AG09309 (cell line): ENCODE measurements at regions not wholly inside any gene's neighbourhood (a gene's known extent, or its start where the extent isn't known, plus 50 kb on each side); places are given as distances from the start of the nearest gene placed in this dataset.

ENCODE experiments used
- DNase-seq: peaks from one replicate; pipeline ENCODE4 v3.0.0-alpha.2; 2010; ENCODE audit warnings: low read depth
- H3K4me3 ChIP-seq: 2 replicates; pipeline ENCODE4 v1.5.1; 2011; ENCODE audit warnings: mild to moderate bottlenecking, low read depth, low read length, moderate library complexity; ENCODE audit not compliant: control insufficient read depth
- TF ChIP-seq, protein P1 (sequence below): IDR thresholded peaks from 2 replicates; pipeline ENCODE4 v1.5.1; 2011; ENCODE audit warnings: mild to moderate bottlenecking, low read depth, low read length, inconsistent platforms; ENCODE audit not compliant: insufficient read depth, control insufficient read depth; ENCODE audit errors: missing control alignments

- no peak overlapping the region for H3K4me3 ChIP-seq
- DNase-seq = no peak
- TF ChIP-seq, protein P1, sequence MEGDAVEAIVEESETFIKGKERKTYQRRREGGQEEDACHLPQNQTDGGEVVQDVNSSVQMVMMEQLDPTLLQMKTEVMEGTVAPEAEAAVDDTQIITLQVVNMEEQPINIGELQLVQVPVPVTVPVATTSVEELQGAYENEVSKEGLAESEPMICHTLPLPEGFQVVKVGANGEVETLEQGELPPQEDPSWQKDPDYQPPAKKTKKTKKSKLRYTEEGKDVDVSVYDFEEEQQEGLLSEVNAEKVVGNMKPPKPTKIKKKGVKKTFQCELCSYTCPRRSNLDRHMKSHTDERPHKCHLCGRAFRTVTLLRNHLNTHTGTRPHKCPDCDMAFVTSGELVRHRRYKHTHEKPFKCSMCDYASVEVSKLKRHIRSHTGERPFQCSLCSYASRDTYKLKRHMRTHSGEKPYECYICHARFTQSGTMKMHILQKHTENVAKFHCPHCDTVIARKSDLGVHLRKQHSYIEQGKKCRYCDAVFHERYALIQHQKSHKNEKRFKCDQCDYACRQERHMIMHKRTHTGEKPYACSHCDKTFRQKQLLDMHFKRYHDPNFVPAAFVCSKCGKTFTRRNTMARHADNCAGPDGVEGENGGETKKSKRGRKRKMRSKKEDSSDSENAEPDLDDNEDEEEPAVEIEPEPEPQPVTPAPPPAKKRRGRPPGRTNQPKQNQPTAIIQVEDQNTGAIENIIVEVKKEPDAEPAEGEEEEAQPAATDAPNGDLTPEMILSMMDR = no peak
Measured at GRCh38 chr16:7093511-7093910, 239.1 kb upstream of the RBFOX1 start.

DNA sequence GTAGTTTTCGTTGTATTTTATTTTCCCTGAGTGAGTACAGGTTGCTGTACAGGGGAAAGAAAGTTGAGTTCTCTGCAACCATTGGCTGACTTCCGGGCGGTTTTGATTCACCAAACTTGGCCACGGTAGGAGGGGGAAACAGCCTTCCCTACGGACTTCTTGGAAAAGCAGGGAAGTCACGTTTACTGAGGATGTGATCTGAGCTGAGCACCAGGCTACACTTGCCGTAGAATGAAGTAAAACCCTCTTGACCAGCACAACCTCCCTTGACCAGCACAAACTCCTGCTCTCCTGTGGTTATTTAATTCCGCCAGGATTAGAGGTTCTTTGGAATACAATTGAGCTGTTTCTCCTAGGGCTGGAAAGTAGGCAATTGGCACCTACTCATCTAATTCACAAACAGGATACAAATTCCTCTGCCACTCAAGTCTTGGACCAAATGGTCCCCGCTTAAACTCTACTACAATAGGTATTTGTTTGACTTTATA lies 242.0 kb upstream of the RBFOX1 start:
- DNase-seq = no peak
- H3K4me3 ChIP-seq = no peak overlapping the region
- TF ChIP-seq, protein P1 = no peak

- no peak overlapping the region for H3K4me3 ChIP-seq
- DNase-seq = no peak
- TF ChIP-seq, protein P1 = no peak
Measured at GRCh38 chr16:7089751-7090150, 242.9 kb upstream of the RBFOX1 start.

DNA sequence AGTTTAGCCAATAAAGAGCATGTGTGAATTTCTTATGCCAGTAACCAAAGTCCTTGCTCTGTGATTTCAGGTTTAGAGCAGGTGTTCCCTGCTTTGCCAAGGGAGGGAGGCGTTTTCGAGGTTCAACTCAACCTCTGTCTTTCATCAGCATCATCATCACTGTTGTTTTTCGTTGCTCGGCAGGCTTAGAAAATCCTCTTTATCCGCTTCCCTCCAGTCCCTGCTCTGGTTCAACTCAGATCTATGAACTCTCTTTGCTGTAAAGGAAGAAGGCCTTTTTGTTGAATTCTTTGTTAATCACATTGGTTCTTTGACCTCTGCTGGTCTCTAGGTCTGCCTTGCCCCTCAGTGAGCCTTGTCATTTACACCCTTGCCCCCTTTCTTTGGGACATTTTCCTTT lies 243.9 kb upstream of the RBFOX1 start:
- TF ChIP-seq, protein P1 = no peak
- DNase-seq = no peak
- no peak overlapping the region for H3K4me3 ChIP-seq

DNA sequence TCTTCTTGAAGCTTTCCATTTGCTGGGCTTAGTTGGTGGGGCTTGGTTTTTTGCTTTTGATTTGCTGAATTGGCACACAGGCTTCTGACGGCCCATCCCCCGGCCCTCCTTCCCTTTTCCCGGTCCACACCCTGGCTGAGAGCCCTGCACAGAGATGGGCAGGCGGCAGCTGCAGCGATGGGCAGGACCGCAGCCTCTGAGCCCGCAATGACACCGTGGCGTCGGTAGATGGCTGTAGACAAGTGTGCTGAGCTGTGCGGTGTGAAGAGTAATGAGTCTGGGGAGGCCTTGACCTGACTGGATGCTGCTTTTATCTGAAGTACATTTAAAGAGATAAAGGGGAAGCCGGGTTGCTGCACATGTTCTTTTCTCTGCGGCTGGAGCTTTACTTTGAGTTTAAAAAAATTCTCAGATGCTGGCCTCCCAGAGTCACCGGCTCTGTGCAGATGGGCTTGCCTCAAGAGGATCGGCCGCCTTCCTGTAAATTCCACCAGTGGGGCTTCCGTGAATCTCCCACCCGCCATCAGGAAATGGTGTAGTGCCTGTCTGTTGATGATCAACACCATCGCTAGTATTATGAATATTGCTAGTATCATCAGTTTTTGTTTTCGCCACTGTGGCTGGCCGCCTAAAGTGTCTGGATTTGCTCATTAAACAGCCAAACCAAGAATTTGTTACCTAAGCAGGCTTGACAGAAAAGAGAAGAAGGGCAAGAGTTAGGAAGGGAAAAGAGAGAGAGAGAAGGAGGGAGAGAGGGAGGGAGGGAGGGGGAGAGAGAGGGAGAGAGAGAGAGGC lies 245.6 kb upstream of the RBFOX1 start:
- TF ChIP-seq, protein P1 = no peak
- H3K4me3 ChIP-seq = no peak overlapping the region
- DNase-seq = no peak

DNA sequence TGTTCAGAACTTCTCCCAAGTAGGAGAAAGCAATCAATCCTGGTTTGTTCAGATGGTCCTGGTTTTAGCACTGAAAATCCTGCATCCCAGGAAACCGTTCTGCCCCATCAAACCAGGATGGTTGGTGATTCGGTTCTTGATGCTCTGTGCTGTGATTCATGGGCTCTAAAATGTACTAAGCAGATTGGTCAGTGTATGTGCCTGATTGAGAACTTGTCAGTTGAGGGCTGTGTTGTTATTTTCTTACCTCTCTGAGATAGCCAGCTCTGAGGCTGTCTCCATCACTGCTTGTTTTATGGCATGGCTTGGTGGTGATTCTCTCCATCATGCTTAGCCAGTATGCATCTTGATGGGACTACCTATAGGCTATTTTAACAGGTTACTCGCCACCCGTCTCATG lies 246.9 kb upstream of the RBFOX1 start:
- TF ChIP-seq, protein P1 = no peak
- H3K4me3 ChIP-seq = no peak overlapping the region
- DNase-seq = no peak
